Tibial nerve (tissue), 4 donors: ENCODE measurements at regions not wholly inside any gene's neighbourhood (a gene's known extent, or its start where the extent isn't known, plus 50 kb on each side); places are given as distances from the start of the nearest gene placed in this dataset.
A peak's percentile ranks its signal among the peaks of the same experiment; 100 is the strongest.
"Not testable (repeated sequence)": the region's sequence is repeated elsewhere in the genome, so short reads cannot be mapped to it uniquely, and the experiment has no call there.

Experiments
- DNase-seq, 2 donors: peaks; one replicate each; pipeline ENCODE4 v3.0.0-alpha.2; 2019; ENCODE audit warnings: low spot score in 2 of 2
- H3K27ac ChIP-seq, 4 donors: fragments of 200-600 bp; sonication (generic) in 3 of 4; one replicate each; pipeline ENCODE4 v1.5.1; 2017 to 2019; ENCODE audit warnings: mild to moderate bottlenecking in 1 of 4
- H3K27me3 ChIP-seq, 2 donors: fragments of 200-600 bp; sonication (generic) in 1 of 2; one replicate each; pipeline versions ENCODE4 v1.5.1 to v1.6.0; 2017 to 2019
- H3K36me3 ChIP-seq, 3 donors: fragments of 200-600 bp; sonication (generic); one replicate each; pipeline ENCODE4 v1.5.1; 2018 to 2019
- H3K4me1 ChIP-seq, 4 donors: fragments of 200-600 bp; sonication (generic) in 3 of 4; one replicate each; pipeline ENCODE4 v1.5.1; 2017 to 2019
- H3K4me3 ChIP-seq, 4 donors: fragments of 200-600 bp; sonication (generic) in 3 of 4; one replicate each; pipeline ENCODE4 v1.5.1; 2017 to 2019; ENCODE audit warnings: mild to moderate bottlenecking in 1 of 4, moderate library complexity in 1 of 4
- H3K9me3 ChIP-seq, 4 donors: fragments of 200-600 bp; sonication (generic) in 3 of 4; one replicate each; pipeline ENCODE4 v1.5.1; 2017 to 2019
- WGBS, 2 donors: methylation state at CpG; one replicate each; pipeline ENCODE4 v1.1.5; 2018; 5-methylcytosine and 5-hydroxymethylcytosine counted together

DNA sequence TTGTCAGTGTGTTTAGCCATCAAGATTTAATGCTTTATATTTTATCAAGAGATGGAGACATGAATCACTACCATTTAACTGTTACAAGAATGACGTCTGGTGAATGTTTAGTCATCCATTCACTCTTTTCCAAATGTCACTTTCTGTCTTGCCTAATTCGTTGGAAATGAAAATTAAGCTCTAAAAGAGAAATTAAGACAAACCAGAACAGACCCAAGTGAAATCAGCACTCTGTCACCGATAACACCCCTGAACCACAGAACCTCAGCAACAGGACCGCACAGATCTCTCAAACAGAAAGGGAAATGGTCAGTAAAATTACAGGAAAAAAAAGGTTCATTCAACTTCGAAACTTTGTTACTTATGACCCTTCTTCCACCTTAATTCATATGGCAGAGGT is 320.9 kb downstream of the BCL2L11 start:
- not testable (repeated sequence) for H3K27ac ChIP-seq, H3K9me3 ChIP-seq, H3K4me3 ChIP-seq, H3K4me1 ChIP-seq, H3K36me3 ChIP-seq, DNase-seq, H3K27me3 ChIP-seq
- WGBS, 2 donors: 82 to 86% methylated on average over 4 of the region's 5 CpGs

DNA sequence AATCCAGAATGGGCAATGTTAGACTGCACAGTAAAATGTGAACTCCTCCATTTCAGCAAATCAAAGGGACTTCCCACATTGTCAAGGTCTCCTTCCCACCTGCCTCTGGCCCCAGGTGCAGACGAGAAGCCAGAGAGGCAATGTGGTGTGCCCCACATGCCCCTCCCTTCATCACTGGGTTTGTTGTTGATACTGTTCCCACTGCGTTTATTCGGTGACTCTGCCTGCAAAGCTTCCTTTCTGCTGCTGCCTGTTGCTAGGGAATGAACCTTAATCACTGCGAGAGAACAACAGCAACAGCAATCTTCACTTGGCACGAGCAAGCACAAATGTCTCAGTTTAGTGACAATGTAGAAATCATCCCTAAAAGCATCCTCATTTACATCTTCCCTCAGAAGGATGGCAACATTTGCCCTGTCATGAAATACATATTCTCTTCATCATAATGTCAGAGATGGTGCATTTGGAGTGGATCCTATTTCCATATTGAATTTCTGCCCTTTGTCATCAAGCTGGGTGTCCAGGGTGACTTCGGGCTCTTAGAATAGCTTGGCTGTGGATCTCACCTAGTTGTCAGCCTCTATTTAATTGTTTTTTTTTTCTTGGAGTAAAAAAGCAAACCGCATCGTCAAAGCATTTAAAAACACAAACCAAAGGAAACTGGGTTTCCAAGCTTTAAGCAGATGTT is 322.2 kb downstream of the BCL2L11 start:
- H3K27me3 ChIP-seq, H3K4me1 ChIP-seq, H3K4me3 ChIP-seq, H3K36me3 ChIP-seq, H3K9me3 ChIP-seq, H3K27ac ChIP-seq, DNase-seq: not testable (repeated sequence)
- WGBS, 2 donors: 45% methylated on average over 4 of the region's 8 CpGs; no CpG with 5 or more reads in 1 of the 2 donors

DNA sequence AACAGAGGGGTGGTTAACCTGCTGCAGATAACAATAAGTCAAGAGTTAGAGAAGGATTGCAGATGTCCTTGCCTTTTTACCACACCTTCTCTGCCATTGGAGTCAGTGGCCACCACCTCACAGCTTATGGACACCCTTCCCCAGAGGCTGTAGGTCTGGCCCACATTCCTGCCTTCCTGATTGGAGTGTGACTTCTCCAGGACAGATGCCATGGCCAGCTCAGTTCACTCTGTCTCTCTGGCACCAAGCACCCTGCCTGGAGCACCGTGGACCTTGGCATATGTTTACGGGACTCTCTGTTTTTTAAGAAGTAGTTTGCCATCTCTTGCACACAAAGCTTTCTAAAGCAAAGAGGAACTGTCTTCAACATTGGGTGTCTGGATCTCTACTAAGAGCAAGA is 323.8 kb downstream of the BCL2L11 start:
- WGBS, 2 donors: no CpG with 5 or more reads among the region's 2 CpGs
- not testable (repeated sequence) for H3K4me1 ChIP-seq, H3K27ac ChIP-seq, H3K9me3 ChIP-seq, H3K36me3 ChIP-seq, H3K27me3 ChIP-seq, H3K4me3 ChIP-seq, DNase-seq

DNA sequence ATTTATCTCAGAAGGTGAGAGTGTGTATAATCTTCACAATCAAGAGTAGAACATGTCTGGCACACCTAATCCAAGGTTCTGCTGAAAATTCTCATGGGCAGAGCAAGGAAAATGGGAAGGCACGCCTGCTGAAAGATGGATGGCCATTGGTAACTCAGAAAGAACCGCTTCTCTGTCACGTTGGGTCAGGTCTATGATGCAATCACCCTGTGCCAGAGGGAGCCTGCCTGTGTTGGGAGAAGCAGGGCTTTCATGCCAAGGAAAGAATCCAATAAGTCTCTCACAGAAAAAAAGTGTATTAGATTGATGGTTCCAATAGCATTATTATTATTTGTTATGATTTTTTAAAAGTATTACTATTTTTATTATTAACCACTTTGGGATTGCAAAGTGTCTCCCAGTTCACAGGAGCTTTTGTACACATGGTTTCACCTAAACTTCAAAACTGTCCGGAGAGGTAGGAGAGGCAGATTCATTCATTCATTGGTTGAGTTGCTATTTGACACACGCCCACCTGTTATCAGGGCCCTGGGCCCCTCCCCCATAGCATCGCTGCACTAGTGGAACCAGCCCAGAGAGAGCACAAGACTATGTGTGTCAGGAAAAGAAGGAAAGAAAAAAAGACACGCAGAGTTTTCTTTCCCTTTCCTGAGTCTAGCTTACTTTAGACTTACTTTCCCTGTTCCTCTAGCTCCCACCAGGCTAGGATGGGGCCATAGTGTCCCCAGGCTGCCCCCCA is 324.6 kb downstream of the BCL2L11 start:
- not testable (repeated sequence) for DNase-seq, H3K9me3 ChIP-seq
- WGBS, 2 donors: no CpG with 5 or more reads among the region's 7 CpGs

DNA sequence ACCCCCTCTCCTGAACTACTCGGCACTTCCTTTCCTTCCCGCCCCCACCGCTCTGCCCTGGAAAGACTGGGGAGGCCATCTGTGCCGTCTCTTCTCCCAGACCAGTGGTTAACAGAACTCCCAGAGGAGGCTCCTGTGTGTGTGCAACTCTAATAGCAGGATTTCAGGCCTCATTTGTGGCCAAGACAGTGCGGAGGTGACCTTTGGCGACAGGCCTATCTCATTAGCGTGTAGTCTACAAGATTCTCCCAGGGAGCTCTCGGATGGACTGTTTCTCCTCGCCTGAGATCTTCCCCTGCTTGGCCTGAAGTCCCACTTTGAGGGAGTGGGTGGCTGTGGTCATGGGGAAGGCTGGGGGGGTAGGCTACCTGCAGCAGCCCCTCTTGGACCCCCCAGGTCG is 325.2 kb downstream of the BCL2L11 start:
- not testable (repeated sequence) for DNase-seq, H3K36me3 ChIP-seq, H3K27ac ChIP-seq, H3K4me1 ChIP-seq, H3K4me3 ChIP-seq, H3K27me3 ChIP-seq, H3K9me3 ChIP-seq
- WGBS, 2 donors: no CpG with 5 or more reads among the region's 10 CpGs

More for the DNA sequence above, 324.6 kb downstream of the BCL2L11 start:
- H3K36me3 ChIP-seq, H3K27me3 ChIP-seq, H3K27ac ChIP-seq, H3K4me1 ChIP-seq, H3K4me3 ChIP-seq: not testable (repeated sequence)

DNA sequence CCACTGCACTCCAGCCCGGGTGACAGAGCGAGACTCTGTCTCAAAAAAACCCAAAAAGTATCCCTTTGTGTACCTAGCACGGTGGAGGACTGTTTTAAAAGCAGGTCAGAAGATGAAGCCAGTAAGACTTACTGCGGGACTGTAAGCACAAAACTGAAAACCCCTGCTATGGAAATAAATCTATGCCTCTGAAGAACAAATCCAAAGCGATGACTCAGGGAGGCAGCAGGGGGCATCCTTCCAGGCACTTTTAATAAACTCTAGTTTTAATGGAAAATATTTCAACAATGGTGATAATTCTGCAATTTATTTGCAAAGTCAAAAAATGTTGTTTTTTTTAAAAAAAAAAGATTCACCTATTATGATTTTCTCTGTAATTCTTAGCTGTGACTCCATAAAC is 326.8 kb downstream of the BCL2L11 start:
- H3K27ac ChIP-seq, H3K4me3 ChIP-seq, H3K36me3 ChIP-seq, H3K9me3 ChIP-seq, DNase-seq, H3K4me1 ChIP-seq, H3K27me3 ChIP-seq: not testable (repeated sequence)
- 83 to 91% methylated on average over 3 of the region's 5 CpGs for WGBS, 2 donors

DNA sequence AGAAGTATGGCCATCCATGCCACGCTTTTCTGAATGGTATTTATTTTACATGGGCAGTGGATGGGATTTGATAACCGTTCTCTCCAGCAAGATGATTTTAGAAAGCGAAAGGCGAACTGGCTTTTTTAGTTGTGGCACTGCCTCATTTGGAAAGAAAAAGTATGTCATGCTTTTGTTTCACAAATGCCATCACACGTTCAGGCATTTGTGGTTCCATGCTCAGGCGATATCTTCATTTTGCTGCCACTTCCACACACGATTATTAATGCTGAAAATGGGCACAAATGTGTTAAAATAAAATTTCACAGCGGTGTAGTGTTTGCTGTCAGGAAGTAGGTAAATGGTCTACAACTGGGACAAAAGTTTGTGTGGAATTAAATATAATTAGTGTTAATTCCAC is 328.1 kb downstream of the BCL2L11 start:
- H3K4me1 ChIP-seq: not testable (repeated sequence)
- WGBS, 2 donors: no CpG with 5 or more reads among the region's 8 CpGs

DNA sequence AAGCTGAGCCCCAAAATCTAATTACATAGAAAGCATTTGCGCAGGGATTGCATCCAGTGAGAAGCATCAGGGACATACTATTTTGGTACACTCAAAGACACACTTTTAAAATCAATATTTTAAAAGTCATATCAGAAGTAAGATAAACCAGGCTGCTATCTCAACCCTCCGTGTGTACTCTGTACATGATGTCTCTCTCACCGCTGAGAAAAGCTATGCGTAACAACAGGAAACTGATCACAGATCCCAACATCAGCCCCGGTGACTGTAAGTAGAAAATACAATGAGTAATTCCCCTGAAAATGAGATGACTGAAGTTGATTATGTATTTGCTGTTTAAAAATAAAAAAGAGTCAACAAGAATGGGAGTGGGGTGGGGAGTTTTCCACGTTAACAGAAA is 329.8 kb downstream of the BCL2L11 start:
- H3K9me3 ChIP-seq, H3K36me3 ChIP-seq, H3K4me3 ChIP-seq, DNase-seq, H3K4me1 ChIP-seq, H3K27ac ChIP-seq, H3K27me3 ChIP-seq: not testable (repeated sequence)
- 83% methylated on average over 1 of the region's 6 CpGs; no CpG with 5 or more reads in 1 of the 2 donors for WGBS, 2 donors

More for the DNA sequence above, 328.1 kb downstream of the BCL2L11 start:
- not testable (repeated sequence) for H3K27me3 ChIP-seq, H3K27ac ChIP-seq, H3K9me3 ChIP-seq, H3K36me3 ChIP-seq, DNase-seq, H3K4me3 ChIP-seq

DNA sequence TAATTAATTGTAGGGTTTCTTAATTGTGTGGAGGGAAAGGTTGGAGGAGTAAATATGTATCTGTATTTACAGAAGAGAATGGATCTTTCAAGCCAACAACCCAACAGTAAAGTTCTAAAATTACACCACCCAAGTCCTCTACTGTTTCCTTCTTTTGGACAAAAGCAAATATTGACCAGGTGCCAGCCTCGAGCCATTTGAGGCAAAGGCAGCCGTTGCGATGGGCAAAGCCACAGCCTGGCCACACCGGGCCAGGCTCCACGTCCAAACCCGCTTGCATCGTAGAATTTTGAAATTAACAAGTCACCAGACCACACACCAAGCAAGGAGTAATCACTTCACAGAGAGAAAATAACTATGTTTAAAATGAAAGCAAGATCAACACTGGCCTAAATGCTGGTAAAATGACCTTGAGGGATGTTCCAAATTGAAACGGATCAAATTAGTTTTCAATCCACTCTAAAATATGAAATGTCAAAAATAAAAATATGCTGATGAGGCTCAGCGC is 331.0 kb downstream of the BCL2L11 start:
- not testable (repeated sequence) for H3K4me1 ChIP-seq, DNase-seq, H3K27me3 ChIP-seq, H3K36me3 ChIP-seq, H3K9me3 ChIP-seq, H3K27ac ChIP-seq
- 14 to 37% methylated on average over 2 to 5 of the region's 9 CpGs for WGBS, 2 donors
- peak overlapping the region in 1 of 4 donors; percentile 29 for H3K4me3 ChIP-seq

DNA sequence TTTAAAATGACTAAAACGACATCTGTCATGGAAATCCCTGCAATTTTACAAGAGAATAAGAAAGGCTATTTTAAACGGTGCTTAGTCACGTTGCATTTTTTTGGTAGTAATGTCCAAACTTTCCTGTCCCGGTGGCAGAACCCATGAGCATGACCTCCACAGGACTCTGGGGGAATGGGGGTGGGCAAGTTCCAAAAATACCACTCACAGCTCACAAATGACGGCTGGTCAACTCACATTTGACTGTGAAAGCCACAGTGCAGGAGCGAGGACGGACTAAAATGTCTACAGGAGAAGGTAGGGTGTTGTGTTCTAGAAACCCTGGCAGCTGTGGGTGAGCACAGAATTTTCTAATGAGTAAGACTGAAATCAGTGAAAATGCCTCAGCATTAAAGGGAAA is 331.5 kb downstream of the BCL2L11 start:
- H3K36me3 ChIP-seq, H3K4me1 ChIP-seq, DNase-seq, H3K27me3 ChIP-seq, H3K9me3 ChIP-seq, H3K27ac ChIP-seq: not testable (repeated sequence)
- H3K4me3 ChIP-seq: peak overlapping the region in 1 of 4 donors; percentile 29
- 37% methylated on average over 5 of the region's 7 CpGs; no CpG with 5 or more reads in 1 of the 2 donors for whole genome bisulfite sequencing, 2 donors

DNA sequence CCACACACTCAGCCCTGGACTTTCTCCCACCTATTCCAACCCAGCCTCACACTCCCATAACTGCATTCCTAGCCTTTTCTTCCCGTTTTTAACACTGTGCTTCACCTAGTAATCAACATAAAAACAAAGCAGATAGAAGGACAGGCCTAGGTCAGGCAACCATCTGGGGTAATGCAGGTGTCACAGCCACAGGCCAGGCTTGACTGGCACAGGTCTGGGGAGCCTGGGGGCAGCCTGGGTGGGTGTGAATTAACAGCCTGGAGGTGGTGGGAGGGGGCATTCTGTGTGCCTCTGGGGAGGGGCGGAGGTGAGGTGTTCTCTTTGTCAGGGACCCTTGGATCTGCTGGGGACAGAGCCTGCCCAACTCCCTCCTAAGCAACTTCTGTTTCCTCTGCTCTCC is 332.6 kb downstream of the BCL2L11 start:
- H3K4me3 ChIP-seq: not testable (repeated sequence)
- WGBS, 2 donors: no CpG with 5 or more reads among the region's 2 CpGs

DNA sequence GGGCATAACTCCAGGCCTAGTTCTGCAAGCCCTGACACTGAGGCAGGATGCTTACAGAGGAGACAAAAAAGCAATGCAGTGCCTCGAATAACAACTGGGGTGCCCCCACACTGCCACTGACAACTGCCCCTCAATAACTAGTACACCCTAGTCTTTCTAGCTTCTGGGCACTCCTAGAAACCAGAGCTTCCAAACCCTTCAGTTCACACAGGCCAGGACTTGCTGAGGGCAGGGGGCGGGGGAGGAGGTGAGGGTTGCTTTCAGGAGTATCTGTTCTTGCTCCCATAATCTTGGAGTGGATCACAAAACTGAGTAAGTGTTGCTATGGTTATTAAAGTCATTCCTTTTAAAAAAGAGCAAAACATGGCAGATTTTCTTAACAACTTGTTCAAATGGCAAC is 333.1 kb downstream of the BCL2L11 start:
- H3K4me1 ChIP-seq, H3K9me3 ChIP-seq, H3K27me3 ChIP-seq, DNase-seq, H3K27ac ChIP-seq, H3K4me3 ChIP-seq, H3K36me3 ChIP-seq: not testable (repeated sequence)
- WGBS, 2 donors: no CpG with 5 or more reads among the region's 2 CpGs

More for the DNA sequence above, 332.6 kb downstream of the BCL2L11 start:
- not testable (repeated sequence) for H3K36me3 ChIP-seq, DNase-seq, H3K9me3 ChIP-seq, H3K27me3 ChIP-seq, H3K4me1 ChIP-seq, H3K27ac ChIP-seq
